HG02759 (cell line): ENCODE measurements at regions not wholly inside any gene's neighbourhood (a gene's known extent, or its start where the extent isn't known, plus 50 kb on each side); places are given as distances from the start of the nearest gene placed in this dataset.

ENCODE experiments used
- ATAC-seq: cut with Tn5 transposase; IDR thresholded peaks from one replicate; pipeline ENCODE4 v1.9.1; 2021; ENCODE audit warnings: mild to moderate bottlenecking, moderate library complexity; ENCODE audit not compliant: unreplicated experiment

DNA sequence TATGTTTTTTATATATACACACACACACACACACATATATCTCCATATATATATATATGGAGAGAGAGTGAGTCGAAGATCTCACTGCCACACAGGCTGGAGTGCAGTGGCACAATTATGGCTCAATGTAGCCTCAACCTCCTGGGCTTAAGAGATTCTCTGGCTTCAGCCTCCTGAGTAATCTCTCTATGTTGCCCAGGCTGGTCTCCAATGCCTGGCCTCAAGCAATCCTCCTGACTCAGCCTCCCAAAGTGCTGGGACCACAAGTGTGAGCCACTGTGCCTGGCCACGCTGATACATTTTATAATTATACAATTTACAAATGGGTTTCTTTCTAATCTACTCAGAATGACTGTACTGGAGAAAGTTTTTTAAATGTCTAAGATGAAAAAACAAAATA, 664.2 kb downstream of the PTPRC start:
- no peak for ATAC-seq

DNA sequence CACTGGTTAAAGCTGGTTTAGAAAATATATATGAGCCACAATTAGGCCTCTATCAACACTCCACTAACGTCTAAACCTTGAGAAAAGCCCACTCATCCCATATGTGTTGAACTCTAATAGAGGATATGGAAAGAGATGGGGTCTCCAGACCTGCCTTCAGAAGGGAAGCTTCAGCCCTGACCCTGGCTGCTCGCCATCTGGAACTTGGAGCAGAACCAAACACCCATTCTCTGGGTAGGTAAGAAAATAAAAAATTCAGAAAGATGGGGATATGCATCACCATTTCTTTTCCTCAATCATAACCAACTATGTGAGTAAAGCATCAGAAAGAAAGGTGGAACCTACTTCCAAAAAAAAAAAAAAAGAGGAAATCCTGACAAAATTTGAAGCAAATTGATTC, 666.2 kb downstream of the PTPRC start:
- ATAC-seq, result no peak

DNA sequence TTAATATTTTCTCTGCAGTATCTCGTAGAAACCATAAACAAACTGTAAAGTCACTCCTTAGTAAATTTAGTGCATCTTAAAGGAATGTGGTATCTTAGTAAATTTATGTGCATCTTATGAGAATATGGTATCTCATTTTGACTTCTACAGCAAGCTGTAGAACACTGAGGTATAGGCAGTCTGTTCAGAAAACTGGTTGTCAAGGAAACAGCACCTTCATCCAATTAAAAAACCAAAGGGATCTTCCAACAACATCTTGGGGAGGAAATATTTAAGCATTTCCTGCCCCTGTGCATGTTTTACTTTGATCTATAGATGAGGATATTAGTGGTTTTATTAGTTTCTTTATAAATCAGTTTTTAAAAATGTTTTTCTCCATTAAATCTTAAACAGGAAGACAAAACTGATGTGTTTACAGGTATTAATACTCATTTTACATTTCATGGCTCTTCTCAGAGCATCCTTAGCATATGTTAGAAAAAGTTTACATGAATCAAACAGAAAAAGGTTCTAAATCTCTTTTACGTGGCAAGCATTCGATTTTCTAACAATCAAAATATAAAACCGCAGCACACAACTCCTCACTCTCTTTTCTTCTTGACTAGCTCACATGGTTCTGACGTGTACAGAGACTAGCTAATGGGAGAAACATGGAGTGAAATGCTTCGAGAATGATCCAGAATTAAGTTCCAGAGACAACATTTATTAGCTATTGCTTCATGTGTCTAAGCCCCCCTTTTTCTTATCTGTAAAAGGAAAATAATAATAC, 668.8 kb downstream of the PTPRC start:
- no peak for ATAC-seq

DNA sequence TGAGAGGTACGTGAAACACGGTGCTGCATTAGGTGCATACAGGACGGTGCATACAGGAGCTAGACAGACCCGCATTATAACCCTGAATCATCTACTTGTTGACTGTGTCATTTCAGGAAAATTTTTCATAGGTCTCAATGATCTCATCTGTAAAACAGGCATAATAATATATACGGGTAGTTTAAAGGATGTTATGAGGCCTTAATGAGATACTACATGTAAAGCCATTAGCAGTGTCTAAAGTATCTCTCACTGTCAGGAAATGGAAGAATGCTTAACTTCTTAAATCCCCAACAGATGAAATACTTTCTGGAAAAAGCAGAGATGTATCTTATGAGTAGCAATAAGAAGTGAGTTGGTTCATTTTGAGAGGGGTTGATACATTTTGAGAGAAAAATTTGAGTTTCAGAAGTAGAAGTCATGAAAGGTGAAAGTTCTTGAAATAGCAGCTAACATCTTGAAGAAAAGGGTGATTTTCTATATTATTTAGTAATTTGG, 669.6 kb downstream of the PTPRC start:
- peak; percentile 65 for ATAC-seq

DNA sequence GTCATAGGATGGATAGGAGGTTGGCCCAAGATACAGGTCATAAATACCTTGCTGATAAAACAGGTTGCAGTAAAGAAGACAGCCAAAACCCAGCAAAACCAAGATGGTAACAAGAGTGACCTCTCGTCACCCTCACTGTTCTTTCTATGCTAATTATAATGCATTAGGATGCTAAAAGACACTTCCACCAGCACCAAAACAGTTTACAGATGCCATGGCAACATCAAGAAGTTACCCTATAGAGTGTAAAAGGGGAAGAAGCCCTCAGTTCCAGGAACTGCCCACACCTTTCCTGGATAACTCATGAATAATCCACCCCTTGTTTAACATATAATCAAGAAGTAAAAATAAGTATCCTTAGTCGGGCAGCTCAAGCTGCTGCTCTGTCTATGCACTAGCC, 671.9 kb downstream of the PTPRC start:
- no peak for ATAC-seq

DNA sequence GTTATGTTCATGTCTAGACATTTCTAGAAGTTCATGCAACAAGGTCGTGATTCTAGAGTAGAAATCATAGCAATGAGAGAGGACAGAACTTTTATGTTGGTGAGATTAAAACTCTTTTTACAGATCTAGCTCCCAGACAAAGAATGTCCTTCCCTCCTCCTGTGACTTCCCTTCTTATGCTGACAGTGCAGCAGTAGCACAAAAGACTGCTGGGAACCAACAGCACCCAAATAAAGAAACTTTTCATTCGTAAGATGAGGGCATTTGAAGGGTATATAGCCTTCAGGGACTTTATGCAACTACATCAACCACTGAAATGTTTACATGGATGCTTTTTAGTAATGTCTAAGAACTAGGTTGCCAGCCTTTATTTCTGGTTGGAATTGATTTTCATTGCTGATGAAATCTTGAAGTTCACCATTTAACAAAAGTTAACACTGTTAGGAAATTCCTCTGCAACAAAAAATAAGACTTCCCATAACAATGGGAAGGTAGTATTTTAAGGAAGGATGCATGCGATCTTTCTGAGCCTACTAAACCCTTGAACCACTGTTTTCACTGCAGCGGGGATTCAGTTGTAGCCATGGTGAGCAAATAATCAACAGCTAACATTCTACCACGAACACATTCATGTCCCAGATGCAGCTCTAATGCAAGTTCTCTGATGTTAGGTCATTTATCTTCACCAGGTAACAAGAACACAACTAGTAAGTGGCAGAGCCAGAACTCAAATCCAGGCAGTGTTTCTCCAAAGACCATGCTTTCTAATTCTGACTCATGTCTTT, 672.8 kb downstream of the PTPRC start:
- ATAC-seq, result no peak

DNA sequence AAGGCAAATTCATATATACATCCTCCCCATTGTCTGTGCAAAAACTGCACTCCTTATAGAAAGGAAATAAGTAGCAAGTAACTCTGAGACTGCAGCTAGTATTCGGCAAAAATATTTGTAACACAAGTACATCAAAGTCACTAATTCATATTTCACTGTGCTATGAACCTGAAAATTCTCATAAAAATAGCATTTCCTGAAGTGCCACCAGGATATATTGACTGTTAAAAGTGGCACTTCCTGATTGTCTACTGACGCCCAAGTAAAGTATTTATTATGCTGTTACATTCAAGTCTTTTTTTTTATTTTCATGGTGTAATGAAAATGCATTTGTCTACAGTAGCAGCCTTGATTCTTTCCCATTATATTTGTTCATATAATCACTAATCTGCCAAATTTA, 673.8 kb downstream of the PTPRC start:
- no peak for ATAC-seq

DNA sequence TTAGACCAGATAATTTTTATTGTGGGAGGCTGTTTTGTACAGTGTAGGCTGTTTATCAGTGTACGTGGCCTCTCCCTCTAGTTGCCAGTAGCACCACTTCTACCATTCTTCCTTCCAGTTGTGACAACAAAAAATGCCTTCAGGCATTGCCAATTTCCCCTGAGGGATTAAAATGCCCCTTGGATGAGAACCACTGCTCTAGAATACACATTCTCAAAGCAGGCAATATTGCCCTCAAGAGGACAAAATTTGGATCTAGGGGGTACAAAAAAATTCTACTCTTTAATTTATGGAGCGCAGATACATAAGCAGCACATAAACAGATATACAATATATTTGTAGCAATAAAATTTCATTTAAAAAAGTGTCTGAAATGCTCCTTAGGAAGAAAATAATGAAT, 674.6 kb downstream of the PTPRC start:
- no peak for ATAC-seq

DNA sequence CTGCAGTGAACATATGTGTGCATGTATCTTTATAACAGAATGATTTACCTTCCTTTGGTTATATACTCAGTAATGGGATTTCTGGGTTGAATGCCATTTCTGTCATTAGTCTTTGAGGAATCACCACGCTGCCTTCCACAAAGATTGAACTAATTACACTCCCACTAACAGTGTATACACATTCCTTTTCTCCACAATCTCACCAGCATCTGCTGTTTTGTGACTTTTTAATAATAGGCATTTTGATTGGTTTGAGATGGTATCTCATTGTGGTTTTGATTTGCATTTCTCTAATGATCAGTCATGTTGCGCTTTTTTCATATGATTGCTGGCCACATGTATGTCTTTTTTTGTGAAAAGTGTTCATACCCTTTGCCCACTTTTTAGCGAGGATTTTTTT, 680.5 kb downstream of the PTPRC start:
- ATAC-seq, result no peak

DNA sequence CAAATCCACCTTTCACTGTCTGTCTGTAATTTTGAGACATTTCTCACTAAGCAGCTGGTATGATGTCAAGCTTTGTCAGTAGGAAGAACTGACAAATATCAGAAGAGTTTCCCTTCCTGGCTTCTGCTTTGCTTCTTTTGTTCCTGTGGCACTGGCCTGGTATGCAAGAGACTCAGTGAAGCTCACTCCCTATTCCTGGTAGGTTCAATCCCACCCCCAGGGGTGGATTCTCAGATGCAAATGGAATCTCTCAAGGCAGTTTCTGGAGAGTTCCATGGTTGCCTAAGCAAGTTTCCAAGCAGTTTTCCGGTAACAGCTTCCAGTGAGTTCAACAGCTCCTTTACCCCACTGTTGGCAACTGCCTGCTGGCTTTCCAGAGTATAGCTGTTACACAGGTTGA, 683.4 kb downstream of the PTPRC start:
- no peak for ATAC-seq

DNA sequence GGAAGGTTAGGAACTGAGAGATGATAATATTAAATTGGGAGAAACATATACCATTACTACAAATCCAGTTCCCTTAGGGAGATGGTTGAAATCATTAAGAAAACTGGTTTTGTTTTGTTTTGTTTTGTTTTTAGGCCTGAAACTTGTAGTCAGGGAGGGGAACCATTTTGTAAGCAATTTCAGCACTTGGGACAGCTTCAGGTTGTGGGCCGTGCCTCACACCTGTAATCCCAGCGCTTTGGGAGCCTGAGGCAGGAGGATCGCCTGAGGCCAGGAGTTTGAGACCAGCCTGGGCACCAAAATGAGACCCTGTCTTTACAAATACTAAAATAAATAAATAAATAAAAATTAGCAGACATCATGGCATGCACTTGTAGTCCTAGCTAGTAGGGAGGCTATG, 694.3 kb upstream of the NR5A2 start:
- ATAC-seq, result no peak

DNA sequence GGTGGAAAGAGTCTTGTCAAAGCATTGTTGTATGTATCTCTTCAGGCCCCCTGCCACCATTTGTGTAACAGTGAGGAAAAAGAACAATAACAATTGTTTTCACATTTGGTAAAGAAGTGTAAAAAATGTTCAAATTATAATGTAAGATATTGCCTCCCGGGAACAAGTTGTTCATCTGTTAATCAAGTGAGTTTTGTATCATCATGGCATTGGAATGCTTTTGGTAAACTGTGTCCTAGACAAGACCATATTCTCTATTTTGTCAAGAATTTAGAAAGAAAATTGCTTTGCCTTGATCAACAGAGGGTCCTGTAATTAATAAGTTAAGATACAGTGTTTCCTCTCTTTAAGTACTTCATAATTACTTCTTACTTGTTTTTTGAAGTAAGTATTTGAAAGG, 692.0 kb upstream of the NR5A2 start:
- no peak for ATAC-seq

DNA sequence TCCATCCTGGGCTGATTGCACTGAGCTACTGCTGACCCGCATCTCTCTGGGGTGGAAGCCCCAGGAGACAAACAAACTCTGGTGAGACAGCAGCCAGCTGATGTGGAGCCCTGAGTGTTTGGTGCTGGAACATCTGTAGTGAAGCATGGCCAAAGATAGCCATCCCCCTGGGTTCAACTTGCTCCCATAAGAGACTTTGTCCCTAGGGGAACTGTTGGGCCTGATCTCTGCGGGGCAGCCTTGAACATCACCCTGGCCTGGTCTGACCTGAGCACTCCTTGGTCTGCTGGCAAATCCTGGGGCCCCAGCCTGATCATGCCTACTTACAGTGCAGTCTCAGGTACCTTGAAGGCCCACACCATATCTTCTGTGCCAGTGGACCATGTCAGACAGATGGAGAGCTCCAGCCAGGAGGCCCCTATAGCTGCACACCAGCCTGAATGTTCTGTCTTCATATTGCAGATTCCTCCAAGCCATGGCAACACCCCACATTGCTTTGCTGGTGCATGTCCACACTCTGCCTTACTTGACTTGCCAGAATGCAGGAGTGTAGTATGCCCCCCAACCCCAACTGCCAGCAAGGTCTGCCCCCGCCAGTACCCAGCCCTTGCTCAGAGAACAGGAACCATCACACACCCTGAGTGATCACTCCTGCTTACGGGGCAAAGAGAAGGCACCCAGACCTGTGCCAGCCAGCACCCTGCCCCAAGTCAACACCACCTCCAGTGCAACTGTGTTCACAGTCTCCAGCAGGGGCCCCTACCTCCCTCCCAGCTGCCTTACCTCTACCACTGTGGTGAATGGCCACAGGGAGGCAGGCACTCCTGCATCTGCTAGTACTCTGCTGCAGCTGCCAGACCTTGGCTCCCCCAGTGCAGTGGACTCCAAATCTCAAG, 690.5 kb upstream of the NR5A2 start:
- ATAC-seq, result no peak

DNA sequence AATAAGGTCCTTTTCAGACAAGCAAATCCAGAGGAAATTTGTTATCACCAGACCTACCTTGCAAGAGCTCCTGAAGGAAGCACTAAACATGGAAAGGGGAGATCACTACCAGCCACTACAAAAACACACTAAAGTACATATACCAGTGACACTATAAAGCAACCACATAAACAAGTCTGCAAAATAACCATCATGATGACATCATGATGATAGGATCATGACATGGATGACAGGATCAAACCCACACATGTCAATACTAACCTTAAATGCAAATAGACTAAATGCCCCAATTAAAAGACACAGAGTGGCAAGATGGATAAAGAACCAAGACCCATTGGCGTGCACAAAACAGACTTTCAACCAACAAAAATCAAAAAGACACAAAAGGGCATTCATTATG, 688.8 kb upstream of the NR5A2 start:
- ATAC-seq, result no peak

DNA sequence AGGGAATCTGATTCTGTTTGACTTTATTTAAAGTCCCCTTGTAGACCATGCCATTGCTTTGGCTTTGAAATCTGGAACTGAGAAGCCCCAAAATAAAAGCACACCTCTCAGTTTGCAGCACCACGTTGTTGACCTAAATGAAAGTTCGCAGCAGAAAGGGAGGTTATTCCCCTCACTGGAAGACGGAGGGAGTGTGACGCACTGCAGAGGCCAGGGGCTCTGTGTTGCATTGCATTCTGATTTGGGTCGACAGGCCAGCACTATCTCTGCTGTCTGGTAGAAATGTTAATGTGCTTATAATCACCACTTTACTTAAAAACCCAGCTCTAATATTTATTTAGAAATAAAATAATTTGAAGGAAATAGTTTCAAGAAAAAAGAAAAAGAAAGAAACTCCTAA, 675.2 kb upstream of the NR5A2 start:
- no peak for ATAC-seq

DNA sequence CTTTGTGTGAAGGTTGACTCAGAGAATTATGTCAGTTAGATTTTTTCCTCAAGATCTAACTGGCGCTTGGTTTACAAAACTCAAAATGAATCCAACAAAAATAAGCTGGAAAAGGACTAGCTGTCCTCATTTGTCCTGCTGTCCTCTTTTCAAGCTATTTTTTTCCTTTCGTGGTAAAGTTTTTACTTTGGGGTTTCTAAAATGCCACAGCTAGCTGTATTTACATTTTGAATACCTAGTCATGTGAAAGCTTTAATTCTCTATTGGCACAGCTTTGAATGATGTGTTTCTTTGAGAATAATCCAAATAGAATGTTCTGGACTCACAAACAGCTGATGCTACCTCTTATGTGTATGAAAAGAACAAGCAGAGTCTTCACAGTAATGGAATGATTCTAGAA, 673.6 kb upstream of the NR5A2 start:
- no peak for ATAC-seq

DNA sequence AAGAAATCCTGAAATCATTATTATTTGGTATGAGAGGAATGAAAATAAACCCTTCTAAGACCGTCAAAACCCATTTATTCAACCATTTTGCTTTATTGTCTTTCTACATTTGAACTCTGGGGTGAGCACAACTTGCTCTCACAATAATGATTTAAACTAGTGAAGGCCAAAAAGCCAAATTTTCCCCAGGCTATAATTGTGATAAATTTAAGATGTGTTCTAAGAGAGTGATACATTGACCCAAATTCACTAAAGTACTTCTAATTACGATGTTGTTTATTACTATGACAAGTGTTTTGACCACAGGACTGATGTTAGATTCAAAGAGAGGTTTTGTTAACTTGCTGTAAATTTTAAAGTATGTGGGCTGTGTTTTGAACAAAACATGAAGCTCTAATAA, 670.9 kb upstream of the NR5A2 start:
- no peak for ATAC-seq

DNA sequence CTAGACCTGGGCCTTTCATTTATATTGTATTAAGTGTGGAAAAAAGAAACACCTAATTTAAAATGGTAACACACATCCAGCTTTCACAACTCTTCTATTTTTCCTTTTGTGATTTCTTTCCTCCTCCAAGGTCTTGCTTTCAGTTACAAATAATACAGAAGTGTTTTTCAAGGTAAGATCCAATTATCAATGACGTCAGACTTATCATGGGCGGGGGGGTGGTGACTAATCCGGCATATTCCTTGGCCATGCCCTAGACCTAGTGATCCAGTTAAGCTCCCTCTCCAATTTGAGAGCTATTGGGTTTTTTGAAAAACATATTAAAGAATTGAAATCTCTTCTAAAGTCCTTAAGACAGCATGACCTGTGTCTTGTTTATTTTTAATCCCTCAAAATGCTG, 669.9 kb upstream of the NR5A2 start:
- ATAC-seq, result no peak

DNA sequence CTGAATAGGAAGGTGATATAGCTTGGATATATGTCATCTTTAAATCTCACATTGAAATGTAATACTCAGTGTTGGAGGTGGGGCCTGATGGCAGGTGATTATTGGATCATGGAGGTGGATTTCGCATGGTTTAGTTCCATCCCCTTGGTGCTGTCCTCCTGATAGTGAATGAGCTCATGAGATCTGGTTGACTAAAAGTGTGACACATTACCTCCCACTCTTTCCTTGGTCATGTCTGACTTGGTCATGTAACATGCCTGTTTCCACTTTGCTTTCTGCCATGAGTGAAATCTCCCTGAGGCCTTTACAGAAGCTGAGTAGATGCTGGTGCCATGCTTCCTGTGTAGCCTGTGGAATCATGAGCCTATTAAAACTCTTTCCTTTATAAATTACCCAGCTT, 664.5 kb upstream of the NR5A2 start:
- ATAC-seq, result no peak

DNA sequence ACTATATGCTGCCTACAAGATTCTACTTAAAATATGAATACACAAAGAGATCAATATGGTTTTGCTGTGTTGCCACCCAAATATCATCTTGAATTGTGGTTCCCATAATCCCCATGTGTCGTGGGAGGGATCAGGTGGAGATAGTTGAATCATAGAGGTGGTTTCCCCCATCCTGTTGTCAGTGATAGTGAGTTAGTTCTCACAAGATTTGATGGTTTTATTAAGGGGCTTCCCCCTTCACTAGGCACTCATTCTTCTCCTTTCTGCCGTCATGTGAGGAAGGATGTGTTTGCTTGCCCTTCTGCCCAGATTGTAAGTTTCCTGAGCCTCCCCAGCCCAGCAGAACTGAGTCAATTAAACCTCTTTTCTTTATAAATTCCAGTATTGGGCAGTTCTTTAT, 654.4 kb upstream of the NR5A2 start:
- no peak for ATAC-seq

DNA sequence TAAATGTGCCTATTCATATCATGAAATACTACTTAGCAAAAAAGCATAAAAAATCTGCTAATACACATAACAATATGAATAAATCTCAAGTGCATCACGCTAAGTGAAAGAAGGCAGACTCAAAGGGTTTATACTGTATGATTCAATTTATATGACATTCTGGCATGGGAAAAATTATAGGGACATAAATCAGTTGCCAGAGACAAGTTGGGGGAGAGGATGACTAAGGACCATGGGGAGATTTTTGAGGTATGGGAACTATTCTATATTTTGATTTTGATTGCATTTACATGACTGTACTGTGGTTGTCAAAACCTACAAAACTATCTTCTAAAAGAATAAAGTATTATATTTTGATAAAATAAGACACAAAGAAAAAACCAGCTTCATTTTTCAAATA, 650.3 kb upstream of the NR5A2 start:
- no peak for ATAC-seq
